Endodermal cell (in vitro differentiated cells): ENCODE measurements at regions not wholly inside any gene's neighbourhood (a gene's known extent, or its start where the extent isn't known, plus 50 kb on each side); places are given as distances from the start of the nearest gene placed in this dataset.

Source experiments
- DNase-seq: peaks from one replicate; pipeline ENCODE4 v3.0.0-alpha.2; 2017
- H3K27ac ChIP-seq: 2 replicates; pipeline ENCODE4 v1.5.1; 2013; ENCODE audit warnings: mild to moderate bottlenecking, low read depth, low read length, moderate library complexity
- H3K27me3 ChIP-seq: 2 replicates; pipeline ENCODE4 v1.6.1; 2013; ENCODE audit warnings: mild to moderate bottlenecking, low read length, moderate library complexity; ENCODE audit not compliant: insufficient read depth, control insufficient read depth, poor library complexity, severe bottlenecking
- H3K36me3 ChIP-seq: 2 replicates; pipeline ENCODE4 v1.7.0; 2013; ENCODE audit warnings: mild to moderate bottlenecking, low read length, moderate library complexity; ENCODE audit not compliant: control insufficient read depth, insufficient read depth
- H3K4me1 ChIP-seq: one replicate; pipeline ENCODE4 v1.7.0; 2013; ENCODE audit warnings: low read length; ENCODE audit not compliant: control insufficient read depth, insufficient read depth
- H3K4me3 ChIP-seq: 2 replicates; pipeline ENCODE4 v1.5.1; 2013; ENCODE audit warnings: mild to moderate bottlenecking, low read length, moderate library complexity
- H3K9ac ChIP-seq: 2 replicates; pipeline ENCODE4 v1.6.1; 2013; ENCODE audit warnings: mild to moderate bottlenecking, low read length, moderate library complexity; ENCODE audit not compliant: poor library complexity, severe bottlenecking; ENCODE audit errors: extremely low read depth
- H3K9me3 ChIP-seq: 2 replicates; pipeline ENCODE4 v1.6.1; 2013; ENCODE audit warnings: mild to moderate bottlenecking, low read length, moderate library complexity; ENCODE audit not compliant: control insufficient read depth
- H3K27ac Mint-ChIP-seq: 2 replicates; pipeline ENCODE4 v1.8.0; 2020; ENCODE audit warnings: mixed read lengths
- H3K27me3 Mint-ChIP-seq: 2 replicates; pipeline ENCODE4 v1.8.0; 2021; ENCODE audit warnings: mild to moderate bottlenecking, mixed read lengths; ENCODE audit not compliant: insufficient read depth
- H3K36me3 Mint-ChIP-seq: 2 replicates; pipeline ENCODE4 v1.8.0; 2020; ENCODE audit warnings: low read depth, mixed read lengths
- H3K4me1 Mint-ChIP-seq: 2 replicates; pipeline ENCODE4 v1.8.0; 2020; ENCODE audit warnings: mixed read lengths
- H3K4me3 Mint-ChIP-seq: 2 replicates; pipeline ENCODE4 v1.8.0; 2020; ENCODE audit warnings: mild to moderate bottlenecking, moderate library complexity, mixed read lengths
- H3K9me3 Mint-ChIP-seq: 2 replicates; pipeline ENCODE4 v1.8.0; 2020; ENCODE audit warnings: mild to moderate bottlenecking, mixed read lengths
- CTCF ChIP-seq: fragments of 200-600 bp; sonication (generic); conservative IDR thresholded peaks from 2 replicates; pipeline ENCODE4 v1.5.0; 2021; ENCODE audit warnings: antibody characterized with exemption, mild to moderate bottlenecking
- WGBS, 2 experiments: methylation state at CpG; one replicate each; pipeline versions ENCODE4 v1.1.5 to v1.1.7; 2013; ENCODE audit warnings: missing lambda C conversion rate in 2 of 2, mixed read lengths in 1 of 2; ENCODE audit not compliant: insufficient coverage in 1 of 2, insufficient read length in 1 of 2; 5-methylcytosine and 5-hydroxymethylcytosine counted together

GRCh38 chr18:71505526-71505925 is 1038.6 kb downstream of the CBLN2 start:
- Mint-ChIP-seq H3K9me3 (peaks cover 45% of the 10 kb centered on the region), H3K27me3 (peaks cover 2% of the 10 kb centered on the region), H3K4me3 (no peak overlapping the region), H3K4me1 (no peaks in the 10 kb centered on the region), H3K36me3 (no peaks in the 10 kb centered on the region), H3K27ac (no peak overlapping the region)
- Histone ChIP-seq H3K36me3 (no peaks in the 10 kb centered on the region), H3K9ac (no peak overlapping the region), H3K27me3 (no peaks in the 10 kb centered on the region), H3K27ac (no peak overlapping the region), H3K9me3 (peaks cover 57% of the 10 kb centered on the region), H3K4me1 (no peaks in the 10 kb centered on the region), H3K4me3 (no peak overlapping the region)
- 48 to 61% methylated on average over 2 of the region's 2 CpGs for WGBS, 2 experiments
- no peak for TF ChIP-seq CTCF
- DNase-seq: no peak

- H3K4me1 ChIP-seq: no peaks in the 10 kb centered on the region
- peaks cover 64% of the 10 kb centered on the region for H3K9me3 ChIP-seq
- H3K4me3 ChIP-seq: no peak overlapping the region
- Mint-ChIP-seq H3K36me3 (no peaks in the 10 kb centered on the region), H3K9me3 (peaks cover 54% of the 10 kb centered on the region), H3K27me3 (peaks cover 2% of the 10 kb centered on the region), H3K4me3 (no peak overlapping the region), H3K27ac (no peak overlapping the region), H3K4me1 (no peaks in the 10 kb centered on the region)
- TF ChIP-seq CTCF: no peak
- DNase-seq: no peak
- no peak overlapping the region for H3K27ac ChIP-seq
- H3K27me3 ChIP-seq: no peaks in the 10 kb centered on the region
- H3K36me3 ChIP-seq: no peaks in the 10 kb centered on the region
- no peak overlapping the region for H3K9ac ChIP-seq
Observed at GRCh38 chr18:71503222-71503621, 1040.9 kb downstream of the CBLN2 start.

- DNase-seq: no peak
- H3K27me3 ChIP-seq: no peaks in the 10 kb centered on the region
- peaks cover 28% of the 10 kb centered on the region for H3K9me3 Mint-ChIP-seq
- no peak overlapping the region for H3K4me3 ChIP-seq
- no peaks in the 10 kb centered on the region for H3K36me3 Mint-ChIP-seq
- no peaks in the 10 kb centered on the region for H3K4me1 Mint-ChIP-seq
- no peaks in the 10 kb centered on the region for H3K27me3 Mint-ChIP-seq
- WGBS, 2 experiments: 84 to 100% methylated on average over 1 to 3 of the region's 3 CpGs
- no peaks in the 10 kb centered on the region for H3K4me1 ChIP-seq
- no peak overlapping the region for H3K4me3 Mint-ChIP-seq
- no peak overlapping the region for H3K27ac ChIP-seq
- H3K27ac Mint-ChIP-seq: no peak overlapping the region
- H3K9ac ChIP-seq: no peak overlapping the region
- H3K36me3 ChIP-seq: no peaks in the 10 kb centered on the region
- peaks cover 49% of the 10 kb centered on the region for H3K9me3 ChIP-seq
- TF ChIP-seq CTCF: no peak
Observed at GRCh38 chr18:71485611-71486010, 1058.5 kb downstream of the CBLN2 start.
